K562 (cell line): ENCODE measurements at regions not wholly inside any gene's neighbourhood (a gene's known extent, or its start where the extent isn't known, plus 50 kb on each side); places are given as distances from the start of the nearest gene placed in this dataset.
A peak's percentile ranks its signal among the peaks of the same experiment; 100 is the strongest.

ENCODE experiments used
- ATAC-seq: fragments of 200-7000 bp; cut with Tn5 transposase; 3 replicates; pipeline ENCODE4 v1.9.1; 2020; ENCODE audit warnings: moderate library complexity
- BruUV-seq: library from RNA; stranded (reverse); fragments of 400-500 nt; replicated peaks from 2 replicates; lab custom pipeline; 2021; lab: Mats Ljungman, UMichigan
- CTCF ChIA-PET: fragments of 300-600 bp; formaldehyde crosslinking; extraction: SDS; loops from one replicate; lab custom pipeline; 2021; ENCODE audit warnings: low intra/inter-chr PET ratio; lab: Yijun Ruan, JAX
- POLR2A ChIA-PET: fragments of 300-600, 350-650 bp; sonication (Branson Sonifier 250); formaldehyde crosslinking; extraction: SDS; loops from one replicate; lab custom pipeline; 2021; ENCODE audit warnings: antibody characterized with exemption, inconsistent platforms; lab: Yijun Ruan, JAX
- DNase-seq, 4 experiments: peaks; one replicate each; pipeline versions ENCODE4 v3.0.0 to v3.0.0-alpha.2; 2011 to 2018; ENCODE audit warnings: low spot score in 3 of 4, mixed read lengths in 3 of 4; ENCODE audit errors: extremely low read depth in 1 of 4
- FAIRE-seq: peaks from 2 replicates; lab custom pipeline; 2011; peaks lifted over from hg19 to GRCh38; lab: Jason Lieb, UNC
- H2AFZ ChIP-seq: 2 replicates; pipeline ENCODE4 v1.6.0; 2011; ENCODE audit warnings: low read depth, low read length, control low read depth, inconsistent platforms
- H3K27ac ChIP-seq: fragments of 200-600 bp; 3 replicates; pipeline ENCODE4 v1.8.0; 2011; ENCODE audit warnings: low read depth, mild to moderate bottlenecking, control low read depth, inconsistent platforms, low read length, moderate library complexity, mixed read lengths; ENCODE audit errors: extremely low read depth
- H3K27me3 ChIP-seq, 2 experiments: fragments of 300-600 bp in 1 of 2; 2 replicates in 1 of 2; 3 replicates in 1 of 2; pipeline versions ENCODE4 v1.6.0 to v1.8.0; 2011; ENCODE audit warnings: inconsistent platforms in 2 of 2, low read length in 2 of 2, mild to moderate bottlenecking in 1 of 2, mixed read lengths in 1 of 2, moderate library complexity in 1 of 2; ENCODE audit not compliant: control insufficient read depth in 2 of 2, insufficient read depth in 2 of 2
- H3K36me3 ChIP-seq: fragments of 300-600 bp; 3 replicates; pipeline ENCODE4 v1.8.0; 2011; ENCODE audit warnings: mild to moderate bottlenecking, low read length, inconsistent platforms; ENCODE audit not compliant: control insufficient read depth, insufficient read depth
- H3K4me1 ChIP-seq, 2 experiments: fragments of 200-600 bp in 1 of 2; replicated peaks in 1 of 2; 2 replicates in 1 of 2; 3 replicates in 1 of 2; pipeline versions ENCODE4 v1.5.1 to v1.8.0; 2011; ENCODE audit warnings: inconsistent platforms in 2 of 2, low read length in 2 of 2, mild to moderate bottlenecking in 1 of 2, mixed read lengths in 1 of 2, moderate library complexity in 1 of 2; ENCODE audit not compliant: control insufficient read depth in 2 of 2, insufficient read depth in 2 of 2
- H3K4me2 ChIP-seq: 2 replicates; pipeline ENCODE4 v1.6.1; 2011; ENCODE audit warnings: low read length, control low read depth, inconsistent platforms, mixed read lengths; ENCODE audit not compliant: insufficient read depth
- H3K4me3 ChIP-seq: fragments of 200-600 bp; sonication (generic), shearing (Covaris generic); 2 replicates; pipeline ENCODE4 v1.5.1; 2016; ENCODE audit warnings: control low read depth, inconsistent platforms
- H3K79me2 ChIP-seq: fragments of 200-600 bp; 3 replicates; pipeline ENCODE4 v1.8.0; 2011; ENCODE audit warnings: low read length, inconsistent platforms; ENCODE audit not compliant: control insufficient read depth, insufficient read depth
- H3K9ac ChIP-seq, 2 experiments: 2 replicates each; pipeline versions ENCODE4 v1.6.0 to v1.6.1; 2011; ENCODE audit warnings: low read depth in 2 of 2, low read length in 2 of 2, control low read depth in 1 of 2, inconsistent platforms in 1 of 2, mild to moderate bottlenecking in 1 of 2, mixed read lengths in 1 of 2; ENCODE audit not compliant: insufficient read depth in 1 of 2
- H3K9me1 ChIP-seq: one replicate; pipeline ENCODE4 v1.6.0; 2011; ENCODE audit warnings: inconsistent platforms, mild to moderate bottlenecking, low read length, moderate library complexity; ENCODE audit not compliant: control insufficient read depth, insufficient read depth
- H3K9me3 ChIP-seq: replicated peaks from 2 replicates; pipeline ENCODE4 v1.5.1; 2011; ENCODE audit warnings: low read depth, low read length, inconsistent platforms; ENCODE audit not compliant: control insufficient read depth, insufficient read depth
- H4K20me1 ChIP-seq: replicated peaks from 2 replicates; pipeline ENCODE4 v1.6.1; 2011; ENCODE audit warnings: low read length, inconsistent platforms, mixed read lengths; ENCODE audit not compliant: control insufficient read depth, insufficient read depth
- KLF16 ChIP-seq: IDR thresholded peaks from 2 replicates; pipeline ENCODE4 v1.6.1; 2016; ENCODE audit warnings: antibody characterized with exemption
- MEF2D ChIP-seq: conservative IDR thresholded peaks from 2 replicates; pipeline ENCODE4 v1.6.1; 2016; ENCODE audit warnings: low read depth, missing genetic modification characterization, missing compliant biosample characterization
- NCOR1 ChIP-seq: fragments of 450-650 bp; IDR thresholded peaks from 2 replicates; pipeline ENCODE4 v1.6.1; 2016; ENCODE audit warnings: mild to moderate bottlenecking, moderate library complexity
- NRF1 ChIP-seq, 2 experiments: fragments of 450-650 bp; IDR thresholded peaks in 1 of 2; conservative IDR thresholded peaks in 1 of 2; 2 replicates each; pipeline ENCODE4 v1.6.1; 2014; ENCODE audit warnings: mild to moderate bottlenecking in 2 of 2
- SNIP1 ChIP-seq: fragments of 450-650 bp; IDR thresholded peaks from 2 replicates; pipeline ENCODE4 v1.7.1; 2017; ENCODE audit warnings: low read depth, mild to moderate bottlenecking
- ZNF165 ChIP-seq: fragments of 250-450 bp; sonication (Bioruptor Pico); IDR thresholded peaks from 2 replicates; pipeline ENCODE4 v1.4.0; 2020; ENCODE audit warnings: borderline replicate concordance
- ZNF431 ChIP-seq: sonication (generic); formaldehyde crosslinking; IDR thresholded peaks from 2 replicates; pipeline ENCODE4 v1.8.0; 2022; ENCODE audit warnings: mild to moderate bottlenecking, missing genetic modification reagents
- WGBS: fragments of 100-300 bp; shearing (Covaris generic); methylation state at CpG from one replicate; pipeline ENCODE4 v1.1.6; 2016; ENCODE audit warnings: low coverage, mixed read lengths; ENCODE audit not compliant: insufficient coverage; ENCODE audit errors: missing lambda C conversion rate; 5-methylcytosine and 5-hydroxymethylcytosine counted together
- in situ Hi-C: fragments of 300-500 bp; cut with MboI; formaldehyde crosslinking; loops from 4 replicates; pipeline ENCODE4 v1.15.0; 2018; ENCODE audit warnings: inconsistent platforms, mixed read lengths
- intact Hi-C: fragments of 100-400 bp; cut with micrococcal nuclease; formaldehyde crosslinking; loops from 2 replicates; pipeline ENCODE4 v1.14.2; 2022
- TF ChIP-seq, protein P1 (sequence below): fragments of 250-450 bp; sonication (Bioruptor Pico); IDR thresholded peaks from 2 replicates; pipeline ENCODE4 v1.5.1; 2021; ENCODE audit warnings: mild to moderate bottlenecking

GRCh38 chr13:99726282-99726894 lies 225.1 kb downstream of the TM9SF2 start (continued):
- TF ChIP-seq MEF2D (no peak), NCOR1 (no peak), SNIP1 (no peak), KLF16 (no peak), ZNF431 (CRISPR knock-in tag) (no peak)
- TF ChIP-seq, protein P1, sequence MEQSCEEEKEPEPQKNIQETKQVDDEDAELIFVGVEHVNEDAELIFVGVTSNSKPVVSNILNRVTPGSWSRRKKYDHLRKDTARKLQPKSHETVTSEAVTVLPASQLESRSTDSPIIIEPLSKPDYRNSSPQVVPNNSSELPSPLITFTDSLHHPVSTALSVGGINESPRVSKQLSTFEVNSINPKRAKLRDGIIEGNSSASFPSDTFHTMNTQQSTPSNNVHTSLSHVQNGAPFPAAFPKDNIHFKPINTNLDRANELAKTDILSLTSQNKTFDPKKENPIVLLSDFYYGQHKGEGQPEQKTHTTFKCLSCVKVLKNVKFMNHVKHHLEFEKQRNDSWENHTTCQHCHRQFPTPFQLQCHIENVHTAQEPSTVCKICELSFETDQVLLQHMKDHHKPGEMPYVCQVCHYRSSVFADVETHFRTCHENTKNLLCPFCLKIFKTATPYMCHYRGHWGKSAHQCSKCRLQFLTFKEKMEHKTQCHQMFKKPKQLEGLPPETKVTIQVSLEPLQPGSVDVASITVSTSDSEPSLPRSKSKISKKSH (CRISPR knock-in tag) = no peak
- TF ChIP-seq, all 486 proteins: peak for 0

GRCh38 chr13:99725644-99726043 lies 224.4 kb downstream of the TM9SF2 start:
- intact Hi-C loops (no loop called here), in situ Hi-C loops (no loop called here)
- TF ChIP-seq NRF1 (conservative IDR thresholded peaks at IDR 0.05 in 1 of 2, IDR thresholded peaks at IDR 0.05 in 1 of 2) (peak; percentile 60 to 72), ZNF165 (CRISPR knock-in tag) (no peak)
- Histone ChIP-seq H3K79me2 (no peaks in the 10 kb centered on the region), H3K4me2 (no peak overlapping the region), H2AFZ (no peak overlapping the region), H3K9me1 (no peaks in the 10 kb centered on the region), H3K4me1 (peaks cover 0 to 3% of the 10 kb centered on the region in 2 experiments; a peak in 1 of 5 replicates), H3K36me3 (no peaks in the 10 kb centered on the region), H3K9me3 (no peaks in the 10 kb centered on the region), H3K4me3 (no peak overlapping the region), H3K27me3 (peaks cover 4 to 16% of the 10 kb centered on the region in 2 experiments; a peak in 3 of 5 replicates), H3K9ac (no peak overlapping the region), H4K20me1 (no peaks in the 10 kb centered on the region; the same call in none of the 2 replicates), H3K27ac (no peak overlapping the region)
- CTCF ChIA-PET = no interaction called here
- POLR2A ChIA-PET = no interaction called here
- WGBS = 18% methylated on average over 9 of the region's 11 CpGs
- DNase-seq (no peak), FAIRE-seq (no peak), ATAC-seq (no peak)
- BruUV-seq = no TSS peak
